Left ventricle myocardium inferior (tissue), 1 donor: ENCODE measurements at regions not wholly inside any gene's neighbourhood (a gene's known extent, or its start where the extent isn't known, plus 50 kb on each side); places are given as distances from the start of the nearest gene placed in this dataset.

Experiments
- DNase-seq: peaks from one replicate; pipeline ENCODE4 v3.0.0-alpha.2; 2020
- H3K27ac ChIP-seq: fragments of 200-600 bp; replicated peaks from 2 replicates; pipeline ENCODE4 v1.8.0; 2021
- H3K27me3 ChIP-seq: fragments of 200-600 bp; 2 replicates; pipeline ENCODE4 v1.8.0; 2021; ENCODE audit warnings: low read depth
- H3K36me3 ChIP-seq: fragments of 200-600 bp; 2 replicates; pipeline ENCODE4 v1.8.0; 2021
- H3K4me1 ChIP-seq: fragments of 200-600 bp; 2 replicates; pipeline ENCODE4 v1.8.0; 2021
- H3K4me3 ChIP-seq: fragments of 200-600 bp; 2 replicates; pipeline ENCODE4 v1.8.0; 2021; ENCODE audit warnings: mild to moderate bottlenecking, moderate library complexity
- H3K9me3 ChIP-seq: fragments of 200-600 bp; replicated peaks from 2 replicates; pipeline ENCODE4 v1.8.0; 2021
- CTCF ChIP-seq: fragments of 200-600 bp; IDR thresholded peaks from 2 replicates; pipeline ENCODE4 v1.8.0; 2021; ENCODE audit warnings: antibody characterized with exemption, mild to moderate bottlenecking, borderline replicate concordance
- intact Hi-C: fragments of 100-400 bp; cut with micrococcal nuclease; formaldehyde crosslinking; loops from one replicate; pipeline ENCODE4 v1.11.0; 2022
- donor health status: DM: no; HTN: yes; CAD: no; lungs with severe emphysema.

- Histone ChIP-seq H3K9me3 (peaks cover 4% of the 10 kb centered on the region), H3K27ac (no peak overlapping the region)
- intact Hi-C loops: no loop called here
Measured at GRCh38 chr1:215330426-215330825, 236.7 kb upstream of the KCTD3 start.

GRCh38 chr1:215344539-215344938 is 222.6 kb upstream of the KCTD3 start:
- intact Hi-C loops: no loop called here
- H3K36me3 ChIP-seq: no peaks in the 10 kb centered on the region
- no peak for DNase-seq
- no peaks in the 10 kb centered on the region for H3K27me3 ChIP-seq
- TF ChIP-seq CTCF: no peak
- peaks cover 2% of the 10 kb centered on the region for H3K9me3 ChIP-seq
- no peak overlapping the region for H3K4me3 ChIP-seq
- H3K4me1 ChIP-seq: no peaks in the 10 kb centered on the region
- H3K27ac ChIP-seq: no peak overlapping the region

More at GRCh38 chr1:215330426-215330825, 236.7 kb upstream of the KCTD3 start:
- H3K4me1 ChIP-seq: no peaks in the 10 kb centered on the region
- DNase-seq: no peak
- no peak for TF ChIP-seq CTCF
- H3K4me3 ChIP-seq: no peak overlapping the region
- H3K36me3 ChIP-seq: no peaks in the 10 kb centered on the region
- H3K27me3 ChIP-seq: no peaks in the 10 kb centered on the region

DNA sequence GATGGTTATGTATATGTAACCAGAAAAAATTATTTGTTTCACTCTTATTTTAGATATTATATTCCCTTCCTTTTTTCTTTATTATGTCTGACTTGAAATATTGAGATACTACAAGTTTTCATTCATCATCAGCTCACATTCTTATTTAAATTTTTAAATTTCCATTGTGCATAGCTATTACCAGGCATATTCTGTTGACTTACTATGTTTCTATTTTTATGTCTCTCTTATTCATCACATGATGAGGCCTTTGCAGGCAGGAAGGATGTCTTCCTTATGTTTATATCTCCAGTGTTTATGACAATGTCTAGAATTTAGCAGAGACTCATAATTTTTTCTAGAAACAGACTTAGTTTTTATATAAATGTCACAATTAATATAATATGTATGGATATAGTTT is 221.9 kb upstream of the KCTD3 start:
- no peak overlapping the region for H3K27ac ChIP-seq
- no peak for DNase-seq
- intact Hi-C loops: no loop called here

GRCh38 chr1:215345766-215346165 is 221.3 kb upstream of the KCTD3 start:
- H3K4me1 ChIP-seq: no peaks in the 10 kb centered on the region
- no peaks in the 10 kb centered on the region for H3K36me3 ChIP-seq
- peaks cover 2% of the 10 kb centered on the region for H3K9me3 ChIP-seq
- H3K27ac ChIP-seq: no peak overlapping the region
- no peaks in the 10 kb centered on the region for H3K27me3 ChIP-seq
- DNase-seq: no peak
- no peak overlapping the region for H3K4me3 ChIP-seq
- TF ChIP-seq CTCF: no peak
- intact Hi-C loops: no loop called here

More for the DNA sequence above, 221.9 kb upstream of the KCTD3 start:
- no peak for TF ChIP-seq CTCF
- Histone ChIP-seq H3K4me1 (no peaks in the 10 kb centered on the region), H3K9me3 (peaks cover 2% of the 10 kb centered on the region), H3K4me3 (no peak overlapping the region), H3K27me3 (no peaks in the 10 kb centered on the region), H3K36me3 (no peaks in the 10 kb centered on the region)

DNA sequence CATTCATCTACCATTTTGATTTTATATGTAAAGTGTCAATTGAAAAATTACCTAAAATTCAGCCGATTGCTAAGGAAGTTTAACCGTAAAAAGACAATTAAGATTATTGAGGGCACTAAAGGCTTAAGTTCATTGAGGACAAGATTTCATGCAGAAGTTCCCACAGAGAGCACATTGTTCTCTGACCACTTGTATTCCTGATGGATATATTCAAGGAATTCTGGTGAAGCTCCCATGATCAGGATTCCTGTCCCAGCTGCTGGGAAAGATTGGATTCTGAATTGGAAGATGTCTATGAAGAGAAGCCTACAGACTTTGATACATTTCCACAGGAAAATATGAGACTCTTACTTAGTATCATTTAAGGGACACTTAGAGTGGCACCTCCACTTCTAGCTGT is 209.2 kb upstream of the KCTD3 start:
- Histone ChIP-seq H3K27me3 (no peaks in the 10 kb centered on the region), H3K9me3 (peaks cover 20% of the 10 kb centered on the region), H3K36me3 (no peaks in the 10 kb centered on the region), H3K4me1 (no peaks in the 10 kb centered on the region), H3K27ac (no peak overlapping the region), H3K4me3 (no peak overlapping the region)
- no peak for TF ChIP-seq CTCF
- intact Hi-C loops: no loop called here
- no peak for DNase-seq

GRCh38 chr1:215358356-215358755 is 208.7 kb upstream of the KCTD3 start:
- DNase-seq: no peak
- Histone ChIP-seq H3K4me1 (no peaks in the 10 kb centered on the region), H3K27ac (no peak overlapping the region), H3K36me3 (no peaks in the 10 kb centered on the region), H3K9me3 (peaks cover 19% of the 10 kb centered on the region), H3K4me3 (no peak overlapping the region), H3K27me3 (no peaks in the 10 kb centered on the region)
- intact Hi-C loops: no loop called here
- no peak for TF ChIP-seq CTCF
